Left forelimb (tissue), 1 donor: ENCODE measurements at regions not wholly inside any gene's neighbourhood (a gene's known extent, or its start where the extent isn't known, plus 50 kb on each side); places are given as distances from the start of the nearest gene placed in this dataset.
"Not testable (repeated sequence)": the region's sequence is repeated elsewhere in the genome, so short reads cannot be mapped to it uniquely, and the experiment has no call there.

ENCODE experiments used
- DNase-seq: peaks from one replicate; pipeline ENCODE4 v3.0.0-alpha.2; 2018; ENCODE audit warnings: low spot score

DNA sequence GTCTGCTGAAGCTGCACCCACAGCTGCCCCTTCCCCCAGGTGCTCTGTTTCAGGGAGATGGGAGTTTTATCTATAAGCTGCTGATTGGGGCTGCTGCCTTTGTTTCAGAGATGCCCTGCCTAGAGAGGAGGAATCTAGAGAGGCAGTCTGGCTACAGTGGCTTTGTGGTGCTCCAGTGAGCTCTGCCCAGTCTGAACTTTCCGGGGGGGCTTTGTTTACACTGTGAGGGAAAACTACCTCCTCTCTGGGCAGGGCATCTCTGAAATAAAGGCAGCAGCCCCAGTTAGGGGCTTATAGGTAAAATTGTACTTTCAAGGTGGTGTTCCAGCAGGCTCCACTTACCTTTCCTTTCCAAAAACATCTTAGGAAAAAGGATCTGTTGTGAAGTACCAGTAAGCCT is 242.2 kb downstream of the SPRY1 start:
- no peak for DNase-seq

DNA sequence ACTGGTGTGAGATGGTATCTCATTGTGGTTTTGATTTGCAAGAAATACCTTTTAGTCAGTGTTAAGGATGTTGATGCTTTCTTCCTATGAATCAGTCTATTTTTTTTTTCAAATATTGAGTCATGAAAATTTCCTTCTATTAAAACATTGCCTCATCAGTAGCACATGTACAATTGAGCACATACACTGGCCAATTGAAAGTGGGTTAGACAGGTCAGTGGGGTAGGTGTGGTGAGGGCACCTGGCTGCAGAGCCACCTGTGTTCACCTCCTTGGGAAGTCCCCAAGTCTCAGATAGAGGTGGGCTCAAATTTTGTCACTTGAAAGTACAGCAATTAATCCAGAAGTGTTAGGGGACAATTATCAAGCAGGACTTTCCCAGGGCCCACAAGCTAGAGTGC is 243.7 kb downstream of the SPRY1 start:
- no peak for DNase-seq

DNA sequence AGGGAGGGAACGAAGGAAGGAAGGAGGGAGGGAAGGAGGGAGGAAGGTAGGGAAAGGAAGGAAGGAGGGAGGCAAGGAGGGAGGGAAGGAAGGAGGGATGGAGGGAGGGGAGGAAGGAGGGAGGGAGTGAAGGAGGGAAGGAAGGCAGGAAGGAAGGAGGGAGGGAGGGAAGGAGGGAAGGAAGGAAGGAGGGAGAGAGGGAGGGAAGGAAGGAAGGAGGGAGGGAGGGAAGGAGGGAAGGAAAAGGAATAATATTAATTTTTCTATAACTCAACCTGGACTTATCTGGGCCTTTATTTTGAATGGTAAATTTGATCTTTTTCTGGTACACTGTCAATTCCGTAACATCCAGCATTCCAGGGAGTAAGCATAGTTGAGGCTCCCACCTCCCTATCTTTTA is 244.2 kb downstream of the SPRY1 start:
- no peak for DNase-seq

DNA sequence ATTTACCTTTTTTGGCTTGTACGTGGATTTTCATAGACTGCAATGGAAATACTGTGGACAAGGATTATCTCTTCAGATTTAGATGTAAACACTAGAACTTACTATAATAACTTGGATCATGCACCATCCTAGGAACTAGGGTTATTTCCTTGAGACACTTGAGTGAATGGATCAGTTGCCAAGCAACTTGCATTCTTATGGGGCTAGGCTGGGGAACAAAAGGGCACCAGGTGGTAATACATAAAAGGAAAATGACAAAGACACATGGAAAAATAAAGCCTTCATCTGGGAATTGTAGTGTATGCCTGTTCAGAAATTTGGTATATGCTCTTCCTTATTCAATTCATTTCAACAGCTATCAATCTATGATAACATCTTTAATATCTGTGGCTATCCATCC is 247.1 kb downstream of the SPRY1 start:
- no peak for DNase-seq

DNA sequence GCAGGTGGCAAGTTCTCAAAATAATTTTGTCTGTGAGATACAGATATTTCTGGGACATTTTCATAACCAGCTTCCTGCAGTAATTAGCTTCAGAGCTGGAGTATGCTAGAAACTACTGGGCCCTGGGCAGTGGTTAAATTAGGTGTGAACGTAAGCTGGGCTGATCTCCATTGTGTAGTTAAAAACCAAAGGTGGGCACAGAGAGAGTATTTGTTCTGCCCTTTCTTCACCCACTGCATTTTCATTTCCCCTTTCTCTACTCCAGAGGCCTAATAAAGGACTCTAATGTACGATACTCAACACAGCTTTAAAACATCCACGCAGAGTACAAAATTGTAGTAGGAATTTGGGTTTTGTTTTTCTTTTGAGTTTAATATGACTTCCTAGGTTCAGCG is 252.7 kb downstream of the SPRY1 start:
- DNase-seq: no peak

GRCh38 chr4:123649645-123650391 is 253.2 kb downstream of the SPRY1 start:
- DNase-seq: no peak

- no peak for DNase-seq
Observed at GRCh38 chr4:123651066-123651465, 254.5 kb downstream of the SPRY1 start.

GRCh38 chr4:123651536-123652180 is 255.1 kb downstream of the SPRY1 start:
- DNase-seq: no peak

GRCh38 chr4:123652476-123652875 is 255.9 kb downstream of the SPRY1 start:
- DNase-seq: no peak

DNA sequence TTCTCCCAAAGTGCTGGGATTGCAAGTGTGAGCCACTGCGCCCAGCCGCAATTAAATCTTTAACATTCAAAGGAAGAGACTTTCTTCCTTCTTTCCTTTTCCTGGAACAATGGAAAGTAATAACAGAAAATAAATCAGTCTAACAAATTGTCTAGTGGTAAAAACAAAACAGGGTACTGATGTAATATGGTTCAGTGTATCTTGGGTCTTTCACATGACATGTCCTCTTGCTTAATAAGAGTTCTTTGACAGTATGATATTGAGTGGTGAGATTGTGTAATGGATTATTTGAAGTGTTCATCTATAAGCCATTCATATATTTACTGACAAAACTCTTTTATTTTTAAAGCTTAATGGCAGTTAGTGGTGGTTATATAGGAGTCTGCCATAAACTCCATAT is 256.6 kb downstream of the SPRY1 start:
- no peak for DNase-seq

DNA sequence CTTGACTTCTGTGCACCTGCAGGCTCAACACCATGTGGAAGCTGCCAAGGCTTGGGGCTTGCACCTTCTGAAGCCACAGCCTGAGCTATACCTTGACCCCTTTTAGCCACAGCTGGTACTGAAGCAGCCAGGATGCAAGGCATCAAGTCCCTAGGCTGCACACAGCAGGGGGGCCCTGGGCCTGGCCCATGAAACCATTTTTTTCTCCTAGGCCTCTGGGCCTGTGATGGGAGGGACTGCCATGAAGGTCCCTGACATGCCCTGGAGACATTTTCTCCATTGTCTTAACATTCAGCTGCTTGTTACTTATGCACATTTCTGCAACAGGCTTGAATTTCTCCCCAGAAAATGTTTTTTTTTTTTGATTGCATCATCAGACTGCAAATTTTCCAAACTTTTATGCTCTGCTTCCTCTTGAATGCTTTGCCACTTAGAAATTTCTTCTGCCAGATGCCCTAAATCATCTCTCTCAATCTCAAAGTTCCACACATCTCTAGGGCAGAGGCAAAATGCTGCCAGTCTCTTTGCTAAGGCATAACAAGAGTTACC is 260.2 kb downstream of the SPRY1 start:
- DNase-seq: not testable (repeated sequence)

DNA sequence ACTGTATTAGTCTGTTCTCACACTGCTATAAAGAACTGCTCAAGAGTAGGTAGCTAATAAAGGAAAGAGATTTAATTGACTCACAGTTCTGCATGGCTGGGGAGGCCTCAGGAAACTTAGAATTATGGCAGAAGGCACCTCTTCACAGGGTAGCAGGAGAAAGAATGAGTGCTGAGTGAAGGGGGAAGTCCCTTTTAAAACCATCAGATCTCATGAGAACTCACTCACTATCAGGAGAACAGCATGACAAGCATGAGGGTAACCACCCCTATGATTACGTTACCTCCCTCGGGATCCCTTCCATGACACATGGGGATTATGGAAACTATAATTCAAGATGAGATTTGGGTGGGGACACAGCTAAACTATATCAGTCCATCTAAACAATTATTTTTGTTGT is 261.0 kb downstream of the SPRY1 start:
- DNase-seq: not testable (repeated sequence)

DNA sequence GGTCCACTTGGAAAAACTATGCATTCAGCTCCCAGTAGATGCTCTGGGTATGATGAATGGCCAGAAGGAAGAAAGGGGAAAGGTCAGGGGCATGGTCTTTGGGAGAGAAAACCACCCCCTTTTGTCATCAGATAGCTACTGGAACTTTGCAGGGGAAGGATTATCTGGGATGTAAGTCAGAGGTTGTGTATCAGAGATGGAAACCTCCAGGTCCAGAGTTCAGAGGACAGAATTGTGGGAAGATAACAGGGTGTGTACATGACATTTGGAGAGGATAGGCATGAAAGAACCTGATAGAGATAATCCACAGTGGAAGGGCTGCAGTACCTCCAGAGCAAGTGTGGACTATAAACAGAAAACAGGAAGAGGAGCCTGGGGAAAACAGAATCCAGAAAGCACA is 262.7 kb downstream of the SPRY1 start:
- no peak for DNase-seq

- no peak for DNase-seq
Observed at GRCh38 chr4:123659730-123660129, 263.1 kb downstream of the SPRY1 start.

GRCh38 chr4:123661080-123661737 is 264.6 kb downstream of the SPRY1 start:
- no peak for DNase-seq

DNA sequence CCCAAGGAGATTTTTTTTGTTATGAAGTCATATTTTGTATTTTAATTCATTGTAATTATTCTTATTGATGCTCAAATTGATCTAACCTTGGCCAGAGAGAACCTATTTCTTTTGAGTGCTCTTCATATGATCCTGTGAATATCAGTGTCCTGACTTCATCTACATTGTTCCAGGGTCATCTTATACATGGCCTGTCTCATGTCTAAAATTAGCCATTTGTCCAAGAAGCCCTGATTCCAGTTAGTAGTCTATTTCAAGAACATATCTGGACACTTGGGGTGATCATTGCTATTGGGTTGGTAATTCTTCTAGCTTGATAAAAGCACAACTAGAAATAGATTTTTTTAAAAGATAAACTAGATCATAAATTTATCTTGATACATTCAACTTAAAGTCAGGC is 266.2 kb downstream of the SPRY1 start:
- DNase-seq: no peak

GRCh38 chr4:123666486-123666885 is 269.9 kb downstream of the SPRY1 start:
- DNase-seq: no peak

DNA sequence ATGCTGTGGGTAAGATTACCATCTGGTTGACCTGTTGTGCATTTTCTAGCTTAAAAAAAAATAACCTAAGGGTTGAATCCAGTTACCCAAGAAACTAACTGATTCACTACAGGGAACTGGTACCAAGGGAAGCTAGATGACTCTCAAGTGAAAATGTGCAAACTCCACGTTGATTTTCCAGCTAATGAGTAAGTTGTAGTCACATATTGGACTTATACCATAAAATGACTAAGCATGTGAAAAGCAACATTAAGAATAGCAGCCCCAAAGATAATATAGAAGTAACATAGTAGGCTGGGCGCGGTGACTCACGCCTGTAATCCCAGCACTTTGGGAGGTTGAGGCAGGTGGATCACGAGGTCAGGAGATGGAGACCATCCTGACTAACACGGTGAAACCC is 270.9 kb downstream of the SPRY1 start:
- DNase-seq: no peak

DNA sequence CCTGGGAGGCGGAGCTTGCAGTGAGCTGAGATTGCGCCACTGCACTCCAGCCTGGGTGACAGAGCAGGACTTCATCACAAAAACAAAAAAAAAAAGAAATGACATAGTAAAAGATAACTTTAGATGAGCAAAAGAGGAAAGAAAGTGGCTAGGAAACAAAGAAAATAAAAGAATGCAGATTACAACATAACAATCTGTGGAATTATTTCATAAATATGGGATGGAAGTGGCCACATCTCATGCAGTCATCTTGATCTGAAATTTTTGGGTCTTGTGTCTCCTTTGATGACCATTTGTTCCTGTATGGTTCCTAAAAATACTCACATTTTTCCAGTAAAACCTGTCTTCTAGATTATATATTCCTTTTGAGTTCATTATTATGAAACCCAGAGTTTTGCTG is 271.4 kb downstream of the SPRY1 start:
- DNase-seq: no peak

DNA sequence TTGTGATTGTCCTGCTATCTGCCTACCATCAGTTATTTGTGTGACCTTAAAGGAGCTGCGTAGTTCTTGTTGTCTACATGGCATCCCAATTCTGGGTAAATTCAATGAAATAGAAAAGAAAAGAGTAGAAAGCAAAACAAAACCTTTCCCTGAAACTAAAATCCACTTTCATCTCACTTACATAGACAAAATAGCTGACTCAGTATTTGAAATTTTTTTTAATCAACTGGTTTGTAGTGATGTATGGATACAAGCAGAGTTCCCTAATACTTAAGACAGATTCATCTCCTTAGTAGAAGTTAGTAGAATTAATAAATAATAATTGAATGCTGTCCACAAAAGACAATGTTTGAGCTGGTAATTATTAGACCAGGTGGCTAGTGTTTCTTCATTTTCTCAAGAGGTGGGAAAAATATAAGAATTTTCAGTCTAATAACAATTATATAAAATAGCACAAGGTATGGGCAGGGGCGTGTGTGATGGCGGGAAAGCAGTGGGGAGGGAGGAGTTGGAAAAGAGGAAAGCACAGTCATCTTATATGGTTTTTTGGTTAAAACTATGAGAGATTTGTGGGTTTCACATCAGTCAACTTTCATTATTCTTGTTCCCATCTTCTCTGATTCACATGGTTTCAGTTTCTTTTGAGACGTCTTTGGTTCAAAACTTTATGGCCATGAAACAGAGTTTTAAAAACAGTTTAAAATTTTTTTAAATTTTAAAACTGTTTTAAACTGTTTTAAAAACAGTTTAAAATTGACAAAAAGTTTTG is 275.2 kb downstream of the SPRY1 start:
- DNase-seq: no peak

GRCh38 chr4:123672987-123673386 is 276.4 kb downstream of the SPRY1 start:
- no peak for DNase-seq

- DNase-seq: no peak
Observed at GRCh38 chr4:123673971-123674370, 277.4 kb downstream of the SPRY1 start.
